HG02623 (cell line): ENCODE measurements at regions not wholly inside any gene's neighbourhood (a gene's known extent, or its start where the extent isn't known, plus 50 kb on each side); places are given as distances from the start of the nearest gene placed in this dataset.
"Not testable (repeated sequence)": the region's sequence is repeated elsewhere in the genome, so short reads cannot be mapped to it uniquely, and the experiment has no call there.

Experiments used
- ATAC-seq: cut with Tn5 transposase; IDR thresholded peaks from one replicate; pipeline ENCODE4 v1.9.1; 2021; ENCODE audit warnings: moderate library complexity; ENCODE audit not compliant: unreplicated experiment

DNA sequence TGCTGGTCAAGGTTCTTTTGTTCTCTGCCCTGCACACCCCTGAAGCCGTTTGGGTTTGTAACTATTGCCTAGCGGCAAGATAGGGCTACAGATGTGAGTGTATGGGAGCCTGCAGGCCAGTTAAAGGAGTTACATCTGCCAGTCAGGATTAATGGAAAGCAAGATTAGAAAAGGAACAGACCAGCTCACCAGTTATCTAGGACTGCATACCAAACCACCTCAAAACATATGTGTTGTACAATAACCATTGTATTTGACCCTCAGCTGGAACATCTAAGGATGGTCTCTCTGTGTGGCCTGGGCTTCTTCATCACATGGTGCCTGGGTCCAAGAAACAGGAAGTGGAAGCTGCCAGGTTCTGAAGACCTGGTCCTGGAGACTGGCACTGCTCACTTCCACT is 52.5 kb upstream of the FBXO28 start:
- no peak for ATAC-seq

DNA sequence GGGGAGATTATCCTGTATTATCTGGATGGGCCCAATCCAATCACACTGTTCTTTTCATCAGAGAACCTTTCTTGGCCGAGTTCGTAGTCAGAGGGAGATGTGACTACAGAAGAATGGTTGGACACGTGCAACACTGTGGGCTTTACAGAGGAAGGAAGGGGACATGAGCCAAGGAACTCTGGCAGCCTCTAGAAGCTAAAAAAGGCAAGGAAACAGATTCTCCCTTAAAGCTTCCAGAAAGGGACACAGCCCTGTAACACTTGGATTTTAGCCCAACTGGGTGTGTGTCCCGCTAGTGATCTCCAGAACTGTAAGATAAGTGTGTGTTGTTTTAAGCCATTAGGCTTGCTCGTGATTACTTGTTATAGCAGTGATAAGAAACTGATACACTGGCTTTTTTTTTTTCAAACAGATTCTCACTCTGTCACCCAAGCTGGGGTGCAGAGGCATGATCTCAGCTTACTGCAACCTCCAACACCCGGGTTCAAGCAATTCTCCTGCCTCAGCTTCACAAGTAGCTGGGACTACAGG is 53.9 kb upstream of the FBXO28 start:
- ATAC-seq: no peak

DNA sequence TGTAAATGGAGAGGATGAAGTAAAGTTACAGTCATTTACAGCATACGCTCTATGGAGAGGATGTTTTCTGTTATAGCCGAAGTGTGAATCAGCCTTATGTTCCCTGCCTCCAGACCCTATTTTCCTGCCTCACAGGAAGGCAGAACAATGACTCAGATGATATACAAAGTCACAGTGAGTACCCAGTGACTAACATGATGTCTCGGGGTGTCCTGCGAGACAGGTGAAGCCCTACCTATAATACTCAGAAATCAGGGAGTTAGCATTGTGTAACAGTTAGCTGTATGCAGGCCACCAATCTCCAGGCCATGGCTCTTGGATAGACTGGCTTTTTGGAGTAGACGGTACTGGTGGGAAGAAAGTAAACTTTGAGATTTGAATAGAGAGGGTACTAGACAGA is 55.6 kb upstream of the FBXO28 start:
- ATAC-seq: no peak

DNA sequence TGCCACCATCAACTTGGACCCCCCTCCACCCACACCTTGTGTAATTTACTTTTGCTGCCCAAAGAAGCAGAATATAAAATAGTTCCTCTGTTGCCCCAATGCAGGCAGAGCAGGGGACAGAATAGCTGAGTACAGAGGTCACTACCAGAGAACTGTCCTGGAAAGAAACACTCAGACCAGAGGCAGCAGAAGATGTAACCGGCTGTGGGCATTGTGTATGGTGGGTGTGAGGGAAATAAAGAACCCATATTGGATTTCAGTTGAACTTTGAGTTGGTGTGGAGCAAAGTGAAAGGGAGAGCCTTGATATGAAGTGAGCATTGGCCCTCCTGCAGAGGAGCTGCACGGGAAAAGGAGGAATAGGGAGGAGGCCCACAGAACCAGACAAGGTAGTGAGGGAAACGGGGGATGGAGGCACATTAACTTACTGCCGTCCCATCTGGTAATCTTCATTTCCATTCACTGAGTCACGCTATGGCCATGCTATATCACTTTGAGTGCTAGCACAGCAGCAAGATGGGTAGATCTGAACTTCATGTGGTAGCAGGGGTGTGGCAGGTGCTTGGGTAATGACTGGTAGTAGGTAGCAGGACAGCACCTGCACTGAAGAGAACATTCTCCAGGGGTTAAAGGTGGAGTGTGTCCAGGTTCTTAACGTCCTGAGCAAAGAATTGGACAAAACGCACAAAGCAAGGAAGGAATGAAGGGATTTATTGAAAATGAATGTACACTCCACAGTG is 56.3 kb upstream of the FBXO28 start:
- no peak for ATAC-seq

DNA sequence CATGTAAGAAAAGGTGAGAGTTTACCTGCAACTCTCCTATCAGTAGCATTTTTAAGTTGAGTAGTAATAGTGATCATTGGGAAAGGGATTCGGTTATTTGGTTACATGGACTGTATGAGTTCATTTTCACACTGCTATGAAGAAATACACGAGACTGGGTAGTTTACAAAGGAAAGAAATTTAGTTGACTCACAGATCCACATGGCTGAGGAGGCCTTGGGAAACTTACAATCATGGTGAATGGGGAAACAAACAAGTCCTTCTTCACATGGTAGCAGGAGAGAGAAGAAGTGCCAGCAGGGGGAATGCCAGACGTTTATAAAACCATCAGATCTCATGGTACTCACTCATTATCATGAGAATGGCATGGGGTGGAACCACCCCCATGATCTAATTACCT is 59.3 kb upstream of the FBXO28 start:
- ATAC-seq: no peak

DNA sequence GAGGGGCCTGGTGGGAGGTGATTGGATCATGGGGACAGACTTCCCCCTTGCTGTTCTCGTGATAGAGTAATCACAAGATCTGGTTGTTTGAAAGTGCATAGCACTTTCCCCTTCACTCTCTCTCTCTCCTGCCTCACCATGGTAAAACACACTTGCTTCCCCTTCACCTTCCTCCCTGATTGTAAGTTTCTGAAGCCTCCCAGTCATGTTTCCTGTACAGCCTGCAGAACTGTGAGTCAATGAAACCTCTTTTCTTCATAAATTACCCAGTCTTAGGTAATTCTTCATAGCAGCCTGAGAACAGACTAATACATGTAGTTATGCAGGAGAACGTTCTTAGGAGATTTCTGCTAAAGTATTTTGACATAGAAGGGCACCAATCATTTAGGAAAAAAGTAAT is 59.9 kb upstream of the FBXO28 start:
- no peak for ATAC-seq

DNA sequence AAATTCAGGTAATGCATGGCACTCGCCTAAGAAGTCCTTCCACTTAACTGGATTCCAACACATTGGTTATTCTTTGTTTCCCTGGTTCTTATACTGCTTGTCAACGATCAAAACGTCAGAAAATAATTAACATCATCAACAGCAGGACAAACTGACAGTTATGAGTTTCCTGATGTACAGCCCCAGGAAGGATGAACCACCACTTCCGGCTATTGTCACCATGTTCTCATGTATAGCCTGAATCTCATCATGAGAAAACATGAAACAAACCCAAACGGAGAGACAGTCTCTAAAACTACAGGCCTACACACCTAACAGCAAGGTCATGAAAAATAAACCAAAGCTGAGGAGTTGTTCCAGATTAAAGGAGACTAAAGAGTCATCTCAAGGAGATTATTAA is 60.5 kb upstream of the FBXO28 start:
- no peak for ATAC-seq

DNA sequence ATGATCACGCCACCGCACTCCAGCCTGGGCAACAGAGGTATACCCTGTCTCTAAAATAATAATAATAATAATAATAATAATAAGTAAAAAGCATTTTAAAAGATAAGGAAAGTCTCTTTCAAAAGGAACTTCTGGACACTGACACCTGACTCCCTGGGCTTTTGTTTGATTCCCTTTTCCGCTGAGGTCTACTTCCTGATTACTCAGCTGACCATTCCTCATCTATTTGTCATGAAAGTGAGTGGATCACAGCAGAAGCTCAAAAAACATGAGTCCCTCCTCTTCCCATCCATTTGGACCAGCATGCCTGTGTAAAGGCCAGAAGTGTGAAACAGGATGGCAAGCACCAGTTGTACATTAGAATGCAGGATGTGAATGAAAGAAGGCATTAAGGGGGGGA is 61.1 kb upstream of the FBXO28 start:
- no peak for ATAC-seq

DNA sequence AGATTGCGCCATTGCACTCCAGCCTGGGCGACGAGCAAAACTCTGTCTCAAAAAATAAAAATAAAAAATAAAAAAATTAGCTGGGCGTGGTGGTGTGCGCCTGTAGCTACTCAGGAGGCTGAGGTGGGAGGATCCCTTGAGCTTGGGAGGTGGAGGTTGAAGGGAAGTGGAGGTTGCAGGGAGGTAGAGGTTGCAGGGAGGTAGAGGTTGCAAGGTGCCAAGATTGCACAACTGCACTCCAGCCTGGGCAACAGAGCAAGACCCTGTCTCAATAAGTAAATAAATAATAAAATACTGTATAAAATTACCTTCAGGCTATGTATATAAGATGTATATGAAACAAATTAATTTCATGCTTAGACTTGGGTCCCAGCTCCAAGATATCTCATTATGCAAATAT is 62.1 kb upstream of the FBXO28 start:
- not testable (repeated sequence) for ATAC-seq

DNA sequence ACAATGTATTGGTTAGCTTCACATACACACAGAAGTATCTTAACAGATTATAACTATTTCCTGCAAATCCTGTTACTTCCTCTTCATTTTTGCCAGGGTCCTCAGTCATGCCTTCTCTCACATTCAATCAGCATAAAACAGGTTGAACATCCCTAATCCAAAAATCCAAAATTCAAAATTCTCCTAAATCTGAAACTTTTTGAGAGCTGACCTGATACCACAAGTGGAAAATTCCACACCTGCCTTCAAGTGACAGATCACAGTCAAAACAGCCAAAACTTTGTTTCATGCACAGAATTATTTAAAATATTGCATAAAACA is 62.9 kb upstream of the FBXO28 start:
- ATAC-seq: no peak

DNA sequence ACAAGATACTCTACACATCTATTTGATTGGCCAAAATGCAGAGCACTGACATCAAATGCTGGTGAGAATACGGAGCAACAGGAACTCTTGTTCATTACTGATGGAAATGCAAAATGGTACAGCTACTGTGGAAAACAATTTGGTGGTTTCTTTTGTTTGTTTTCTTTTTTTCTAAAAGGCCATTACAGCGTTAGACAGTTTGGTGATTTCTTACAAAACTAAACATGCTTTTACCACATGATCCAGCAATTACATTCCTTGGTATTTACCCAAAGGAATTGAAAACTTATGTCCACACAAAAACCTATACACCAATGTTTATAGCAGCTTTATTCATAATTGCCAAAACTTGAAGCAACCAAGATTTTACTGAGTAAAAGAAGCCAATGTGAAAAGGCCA is 66.4 kb upstream of the FBXO28 start:
- ATAC-seq: no peak

DNA sequence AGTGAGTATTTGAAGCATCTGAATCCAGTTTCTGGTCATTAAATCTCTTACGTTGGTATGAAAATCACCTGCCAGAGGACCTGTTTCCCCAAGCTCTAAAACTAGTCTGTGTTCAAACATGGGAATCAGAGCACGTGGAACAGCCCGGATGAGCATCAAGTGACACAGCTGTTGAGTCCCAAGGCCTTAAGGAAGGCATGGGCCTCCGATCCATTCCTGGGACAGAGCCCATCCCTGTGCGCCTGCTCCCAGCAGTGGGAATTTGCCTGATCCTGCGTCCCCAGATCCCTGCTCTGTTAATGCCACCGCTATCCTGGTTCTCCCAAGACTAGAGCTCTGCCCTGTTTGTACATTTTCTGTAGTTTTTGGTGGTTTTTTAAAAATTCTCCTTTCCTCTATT is 68.4 kb upstream of the FBXO28 start:
- ATAC-seq: no peak

DNA sequence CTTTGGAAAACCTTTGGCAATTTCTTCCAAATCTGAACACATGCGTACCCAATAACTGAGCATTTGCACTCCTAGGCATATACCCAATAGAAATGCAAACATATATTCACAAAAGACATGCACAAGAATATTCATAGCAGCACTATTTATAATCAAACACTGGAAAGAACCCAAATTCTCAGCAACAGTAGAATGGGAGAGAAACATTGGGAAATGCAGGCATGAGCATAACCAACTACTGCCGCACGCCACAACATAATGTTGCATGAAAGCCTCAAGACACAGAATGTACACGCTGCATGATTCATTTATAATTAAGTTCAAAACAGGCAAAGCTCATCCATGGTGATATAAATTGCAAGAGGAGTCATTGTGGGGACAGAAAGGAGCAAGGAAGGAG is 69.5 kb upstream of the FBXO28 start:
- ATAC-seq: no peak

DNA sequence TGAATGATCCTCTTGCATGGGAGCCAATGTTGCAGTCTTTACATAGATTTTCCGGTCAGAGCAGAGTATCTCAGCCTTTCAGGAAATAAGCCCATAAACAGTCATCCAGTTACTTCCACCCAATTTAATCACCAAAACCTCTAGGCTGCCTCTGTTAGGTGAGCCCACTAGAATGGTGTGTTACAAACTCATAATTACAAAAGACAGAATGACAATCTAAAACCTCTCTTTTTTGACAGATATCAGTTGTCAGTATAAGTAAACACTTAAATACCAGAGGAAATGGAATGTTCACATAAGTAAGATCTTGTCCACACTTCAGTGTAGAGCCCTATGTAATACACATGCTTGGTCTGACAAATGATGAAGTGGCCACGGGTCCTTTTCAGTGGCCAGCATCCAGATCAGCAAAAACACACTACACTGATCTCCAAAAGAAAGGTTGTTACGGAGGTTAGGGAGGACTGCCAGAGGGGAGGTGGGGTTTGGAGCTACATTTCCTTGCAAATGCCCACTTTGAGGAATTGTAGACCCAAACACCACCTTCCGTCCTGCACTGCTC is 71.3 kb upstream of the FBXO28 start:
- no peak for ATAC-seq

DNA sequence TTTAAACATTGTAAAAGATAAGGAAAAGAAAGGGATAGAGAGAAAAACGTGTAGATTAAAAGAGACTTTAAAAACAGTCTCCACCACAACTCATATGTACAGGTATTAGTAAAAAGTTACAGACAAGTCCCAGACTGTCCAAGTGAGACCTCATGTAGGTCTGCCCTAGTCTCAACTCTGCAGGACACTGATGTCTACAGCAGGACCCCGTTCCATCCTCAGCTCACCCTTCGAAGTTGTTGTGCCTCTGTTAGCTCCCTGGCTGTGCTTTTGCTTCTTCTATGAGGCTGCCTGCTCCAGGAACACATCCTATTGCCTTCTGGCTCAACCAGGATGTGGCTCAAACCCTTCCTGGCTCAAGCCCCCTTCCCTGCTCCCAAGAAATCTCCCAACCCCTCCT is 72.9 kb upstream of the FBXO28 start:
- ATAC-seq: no peak

DNA sequence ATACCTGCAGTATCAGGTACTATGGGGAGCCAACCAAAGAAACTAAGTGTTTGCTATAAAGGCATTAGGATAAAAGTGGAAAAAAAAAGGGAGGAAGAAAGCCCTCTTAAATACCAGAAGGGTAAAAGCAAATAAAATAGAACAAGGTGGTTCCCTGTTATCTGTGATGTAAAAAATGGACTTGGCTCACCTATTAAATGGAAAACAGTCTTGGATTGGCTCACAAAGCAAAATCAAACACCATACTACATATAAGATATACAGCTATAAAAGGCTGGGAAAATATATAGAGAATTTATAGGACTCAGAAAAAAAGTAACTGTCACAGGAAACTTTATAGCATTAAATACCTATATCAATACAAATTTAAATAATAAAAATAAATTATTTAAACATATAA is 73.5 kb upstream of the FBXO28 start:
- not testable (repeated sequence) for ATAC-seq

DNA sequence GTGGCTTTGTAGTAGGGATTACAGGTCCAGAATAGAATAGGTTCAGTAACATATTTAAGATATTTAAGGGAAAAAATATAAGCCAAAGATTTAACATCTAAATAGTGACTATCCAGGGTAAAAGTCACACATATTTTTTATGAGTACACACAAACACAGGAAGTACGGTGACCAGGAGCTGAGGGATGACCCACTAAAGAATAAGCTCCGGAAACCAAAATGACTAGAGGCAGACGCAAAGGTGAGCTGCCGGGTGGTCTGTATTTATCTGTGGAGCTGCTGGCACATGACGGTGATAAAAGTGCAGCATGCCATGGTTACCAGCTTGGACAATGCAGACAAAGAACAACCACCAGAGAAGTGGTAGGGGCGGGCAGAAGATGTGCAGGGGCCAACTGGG is 73.9 kb upstream of the FBXO28 start:
- not testable (repeated sequence) for ATAC-seq

DNA sequence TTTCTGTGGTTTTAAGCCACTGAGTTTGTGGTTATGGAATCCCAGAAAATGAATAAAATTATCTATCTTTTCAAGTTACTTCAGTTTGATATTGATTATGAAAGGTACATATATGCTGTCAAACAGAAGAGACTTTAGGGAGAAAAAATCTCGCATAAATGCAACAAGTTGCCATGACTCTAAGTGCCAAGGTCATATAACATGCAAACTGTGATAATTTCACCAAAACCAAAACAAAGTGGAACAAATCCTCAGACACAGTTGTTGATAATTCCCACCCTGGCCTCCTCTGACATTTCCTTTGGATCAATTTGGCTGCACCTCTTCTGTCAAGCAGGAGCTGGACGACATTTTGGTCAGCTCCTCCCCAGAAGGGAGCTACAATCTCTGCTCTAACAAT is 75.1 kb upstream of the FBXO28 start:
- not testable (repeated sequence) for ATAC-seq

DNA sequence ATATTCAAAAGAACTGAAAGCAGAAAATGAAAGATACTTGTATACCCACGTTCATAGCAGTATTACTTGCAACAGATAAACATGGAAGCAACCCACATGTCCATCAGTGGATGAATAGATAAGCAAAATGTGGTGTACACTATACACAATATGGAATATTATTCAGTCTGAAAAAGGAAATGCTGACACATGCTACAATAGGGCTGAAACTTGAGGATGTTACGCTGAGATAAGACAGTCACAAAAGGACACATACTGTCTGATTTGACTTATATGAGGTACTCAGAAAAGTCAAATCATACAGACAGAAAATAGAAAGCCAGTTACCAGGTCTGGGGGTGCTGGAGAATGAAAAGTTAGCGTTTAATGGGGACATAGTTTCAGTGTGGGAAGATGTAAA is 76.5 kb upstream of the FBXO28 start:
- ATAC-seq: not testable (repeated sequence)

DNA sequence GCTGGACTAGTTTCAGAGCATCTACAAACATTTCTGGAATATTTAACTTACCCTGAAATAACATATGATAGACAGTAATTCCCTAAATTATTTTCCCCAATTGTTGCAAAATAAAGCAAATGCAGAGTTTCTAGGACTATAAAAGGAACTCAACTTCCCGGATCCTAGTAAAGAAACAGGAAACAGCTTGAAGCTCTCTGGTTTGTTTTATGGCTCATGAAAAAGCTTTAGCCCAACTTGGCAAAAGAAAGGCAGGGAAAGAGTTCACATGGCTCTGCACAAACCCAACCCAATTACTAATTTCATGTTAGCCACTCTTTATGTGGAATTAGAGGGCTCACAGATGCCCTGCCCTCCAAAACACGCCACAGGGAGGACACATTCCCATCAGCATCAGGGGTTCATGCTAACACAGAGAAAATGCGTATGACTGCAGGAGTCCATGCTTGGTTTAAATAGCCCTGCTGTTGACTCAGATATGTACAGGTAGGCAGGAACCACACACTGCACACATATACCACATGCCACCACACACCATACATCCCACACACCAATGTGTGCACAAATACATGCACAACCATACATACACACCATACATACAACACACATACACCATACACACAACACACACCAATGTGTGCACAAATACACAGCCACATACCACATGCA is 81.2 kb upstream of the FBXO28 start:
- not testable (repeated sequence) for ATAC-seq

DNA sequence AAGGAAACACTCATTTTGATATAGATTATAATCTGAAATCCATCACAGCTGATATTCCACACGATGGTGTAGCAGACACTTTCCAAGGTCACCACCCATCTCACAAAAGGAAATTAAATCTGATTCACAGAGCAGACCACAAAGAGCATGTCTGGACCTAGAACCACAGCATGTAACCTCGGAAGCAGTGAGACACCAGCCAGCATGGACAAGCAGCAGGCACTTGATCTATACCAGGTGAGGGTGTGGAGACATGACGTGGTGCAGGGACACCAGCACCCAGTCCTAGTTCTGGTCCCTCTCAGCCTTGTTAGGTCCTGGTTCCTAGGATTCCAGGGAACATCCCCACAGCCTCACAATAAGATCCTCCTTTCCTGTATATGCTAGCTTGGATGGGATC is 81.9 kb upstream of the FBXO28 start:
- ATAC-seq: not testable (repeated sequence)

DNA sequence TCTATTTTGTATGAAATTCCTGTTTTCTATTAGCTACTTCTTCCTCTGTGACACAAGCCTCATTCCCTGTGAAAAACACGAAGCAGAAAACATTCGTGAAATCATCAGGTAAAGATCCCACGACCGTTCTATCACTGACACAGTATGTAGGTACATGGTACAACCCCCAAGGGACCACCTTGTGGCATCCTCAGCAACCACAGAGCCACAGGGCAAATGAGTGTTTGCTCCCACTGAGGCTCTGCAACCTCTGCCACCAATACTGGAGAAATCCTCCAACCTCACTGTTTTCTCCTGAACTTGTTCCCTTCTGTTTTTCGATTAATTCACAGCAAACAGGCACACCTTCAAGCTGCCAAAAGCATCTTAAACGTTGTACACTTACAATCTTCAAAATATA is 83.7 kb upstream of the FBXO28 start:
- not testable (repeated sequence) for ATAC-seq
